Right lobe of liver (tissue), 6 donors: ENCODE measurements at regions not wholly inside any gene's neighbourhood (a gene's known extent, or its start where the extent isn't known, plus 50 kb on each side); places are given as distances from the start of the nearest gene placed in this dataset.

Experiments
- ATAC-seq, 4 donors: fragments of 200-7000 bp; cut with Tn5 transposase; one replicate each; pipeline ENCODE4 v1.9.1; 2020; ENCODE audit warnings: mild to moderate bottlenecking in 4 of 4, moderate library complexity in 4 of 4
- DNase-seq, 3 donors: peaks; one replicate each; pipeline ENCODE4 v3.0.0-alpha.2; 2020
- H3K27ac ChIP-seq, 3 donors: fragments of 200-600 bp; one replicate each; pipeline ENCODE4 v1.8.0; 2022
- H3K27me3 ChIP-seq, 2 donors: fragments of 200-600 bp; one replicate each; pipeline ENCODE4 v1.8.0; 2022
- H3K36me3 ChIP-seq, 4 donors: fragments of 200-600 bp; sonication (generic) in 1 of 4; one replicate each; pipeline versions ENCODE4 v1.5.1 to v1.8.0; 2017 to 2022; ENCODE audit warnings: control low read depth in 1 of 4
- H3K4me1 ChIP-seq, 4 donors: fragments of 200-600 bp; sonication (generic) in 1 of 4; one replicate each; pipeline versions ENCODE4 v1.5.1 to v1.8.0; 2017 to 2022; ENCODE audit warnings: control low read depth in 1 of 4
- H3K4me3 ChIP-seq, 3 donors: fragments of 200-600 bp; one replicate each; pipeline ENCODE4 v1.8.0; 2022
- H3K9me3 ChIP-seq, 4 donors: fragments of 200-600 bp; sonication (generic) in 1 of 4; one replicate each; pipeline versions ENCODE4 v1.5.1 to v1.8.0; 2017 to 2022; ENCODE audit warnings: control low read depth in 1 of 4
- POLR2A ChIP-seq: fragments of 450-650 bp; IDR thresholded peaks from one replicate; pipeline ENCODE4 v1.6.1; 2017; ENCODE audit warnings: antibody characterized with exemption, mild to moderate bottlenecking
- WGBS: methylation state at CpG from one replicate; pipeline ENCODE4 v1.1.6; 2018; ENCODE audit warnings: low coverage, low lambda C conversion rate; ENCODE audit not compliant: insufficient coverage; ENCODE audit errors: missing lambda C conversion rate; 5-methylcytosine and 5-hydroxymethylcytosine counted together
- intact Hi-C, 2 donors: fragments of 100-400 bp; cut with DNase I; formaldehyde crosslinking; loops; one replicate each; pipeline versions ENCODE4 v1.11.2 to v1.14.1; 2022
- TF ChIP-seq, protein P1 (sequence below), 4 donors: fragments of 200-600 bp in 3 of 4; fragments of 450-650 bp in 1 of 4; IDR thresholded peaks; one replicate each; pipeline versions ENCODE4 v1.5.1 to v1.8.0; 2016 to 2022; ENCODE audit warnings: antibody characterized with exemption in 4 of 4, mild to moderate bottlenecking in 2 of 4
- donor health status: DM: no; HTN: yes; CAD: no.
- donor health status: DM: no; HTN: no; CAD: no.
- donor health status: DM: no; HTN: no; CAD: no.
- donor health status: DM: no; HTN: yes; CAD: no.
- donor health status: DM: no; HTN: yes; CAD: no.

DNA sequence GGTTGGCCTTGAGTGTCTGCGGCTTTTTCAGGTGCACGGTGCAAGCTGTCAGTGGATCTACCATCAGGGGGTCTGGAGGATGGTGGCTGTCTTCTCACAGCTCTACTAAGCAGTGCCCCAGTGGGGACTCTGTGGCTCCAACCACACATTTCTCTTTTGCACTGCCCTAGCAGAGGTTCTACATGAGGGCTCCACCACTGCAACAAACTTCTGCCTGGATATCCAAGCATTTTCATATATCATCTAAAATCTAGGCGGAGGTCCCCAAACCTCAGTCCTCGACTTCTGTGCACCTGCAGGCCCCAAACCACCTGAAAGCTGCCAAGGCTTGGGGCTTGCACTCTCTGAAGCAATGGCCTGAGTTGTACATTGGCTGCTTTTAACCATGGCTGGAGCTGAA is 601.5 kb downstream of the MTRR start:
- H3K36me3 ChIP-seq = no peaks in the 10 kb centered on the region

DNA sequence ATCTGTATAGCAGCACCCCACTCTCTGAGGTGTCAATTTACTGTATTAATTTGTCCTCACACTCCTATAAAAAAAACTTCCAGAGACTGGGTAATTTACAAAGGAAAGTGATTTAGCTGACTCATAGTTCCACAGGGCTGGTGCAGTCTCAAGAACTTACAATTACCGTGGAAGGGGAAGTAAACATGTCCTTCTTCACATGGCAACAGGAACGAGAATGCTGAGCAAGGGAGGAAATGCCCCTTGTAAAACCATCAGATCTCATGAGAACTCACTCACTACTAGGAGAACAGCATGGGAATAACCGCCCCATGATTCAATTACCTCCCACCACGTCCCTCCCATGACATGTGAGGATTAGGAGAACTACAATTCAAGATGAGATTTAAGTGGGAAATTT is 602.6 kb downstream of the MTRR start:
- intact Hi-C loops = no loop called here
- no peaks in the 10 kb centered on the region for H3K36me3 ChIP-seq
- H3K4me1 ChIP-seq = no peaks in the 10 kb centered on the region
- WGBS = 54% methylated on average over 4 of the region's 4 CpGs
- no peaks in the 10 kb centered on the region for H3K27me3 ChIP-seq
- H3K27ac ChIP-seq = no peak overlapping the region
- ATAC-seq = no peak
- H3K4me3 ChIP-seq = no peak overlapping the region
- TF ChIP-seq, protein P1, sequence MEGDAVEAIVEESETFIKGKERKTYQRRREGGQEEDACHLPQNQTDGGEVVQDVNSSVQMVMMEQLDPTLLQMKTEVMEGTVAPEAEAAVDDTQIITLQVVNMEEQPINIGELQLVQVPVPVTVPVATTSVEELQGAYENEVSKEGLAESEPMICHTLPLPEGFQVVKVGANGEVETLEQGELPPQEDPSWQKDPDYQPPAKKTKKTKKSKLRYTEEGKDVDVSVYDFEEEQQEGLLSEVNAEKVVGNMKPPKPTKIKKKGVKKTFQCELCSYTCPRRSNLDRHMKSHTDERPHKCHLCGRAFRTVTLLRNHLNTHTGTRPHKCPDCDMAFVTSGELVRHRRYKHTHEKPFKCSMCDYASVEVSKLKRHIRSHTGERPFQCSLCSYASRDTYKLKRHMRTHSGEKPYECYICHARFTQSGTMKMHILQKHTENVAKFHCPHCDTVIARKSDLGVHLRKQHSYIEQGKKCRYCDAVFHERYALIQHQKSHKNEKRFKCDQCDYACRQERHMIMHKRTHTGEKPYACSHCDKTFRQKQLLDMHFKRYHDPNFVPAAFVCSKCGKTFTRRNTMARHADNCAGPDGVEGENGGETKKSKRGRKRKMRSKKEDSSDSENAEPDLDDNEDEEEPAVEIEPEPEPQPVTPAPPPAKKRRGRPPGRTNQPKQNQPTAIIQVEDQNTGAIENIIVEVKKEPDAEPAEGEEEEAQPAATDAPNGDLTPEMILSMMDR (IDR thresholded peaks at IDR 0.05) = no peak
- H3K9me3 ChIP-seq = no peaks in the 10 kb centered on the region
- DNase-seq = no peak

More for the DNA sequence above, 601.5 kb downstream of the MTRR start:
- ATAC-seq (no peak), DNase-seq (no peak)
- H3K9me3 ChIP-seq = no peaks in the 10 kb centered on the region
- H3K27me3 ChIP-seq = no peaks in the 10 kb centered on the region
- intact Hi-C loops = no loop called here
- H3K27ac ChIP-seq = no peak overlapping the region
- no peak for TF ChIP-seq POLR2A
- TF ChIP-seq, protein P1 (IDR thresholded peaks at IDR 0.05) = no peak
- H3K4me1 ChIP-seq = no peaks in the 10 kb centered on the region
- WGBS = 57% methylated on average over 2 of the region's 4 CpGs
- H3K4me3 ChIP-seq = no peak overlapping the region

DNA sequence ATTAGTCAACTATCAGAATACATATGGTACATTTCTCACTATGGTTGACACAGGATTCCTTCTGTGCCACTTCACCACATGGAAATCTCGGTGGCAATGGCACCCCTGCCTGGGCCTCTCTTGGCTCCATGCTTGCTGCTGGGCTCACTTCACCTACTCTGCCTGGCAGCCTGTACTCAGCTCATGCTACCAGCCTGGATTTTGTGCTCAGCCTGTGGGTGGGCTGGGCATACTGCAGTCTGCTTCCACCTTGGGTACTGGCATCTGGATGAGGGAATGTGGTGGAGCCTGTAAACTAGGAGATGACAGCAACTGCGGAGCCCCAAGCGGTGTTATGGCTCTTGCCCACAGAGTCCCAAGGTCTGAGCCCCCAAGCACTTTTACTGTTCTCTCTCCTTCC is 604.1 kb downstream of the MTRR start:
- WGBS = 75% methylated on average over 3 of the region's 3 CpGs
- Histone ChIP-seq H3K36me3 (no peaks in the 10 kb centered on the region), H3K4me3 (no peak overlapping the region), H3K9me3 (no peaks in the 10 kb centered on the region), H3K27me3 (no peaks in the 10 kb centered on the region), H3K4me1 (no peaks in the 10 kb centered on the region), H3K27ac (no peak overlapping the region)
- intact Hi-C loops = no loop called here
- no peak for ATAC-seq
- TF ChIP-seq, protein P1 (IDR thresholded peaks at IDR 0.05) = no peak
- no peak for TF ChIP-seq POLR2A
- no peak for DNase-seq

DNA sequence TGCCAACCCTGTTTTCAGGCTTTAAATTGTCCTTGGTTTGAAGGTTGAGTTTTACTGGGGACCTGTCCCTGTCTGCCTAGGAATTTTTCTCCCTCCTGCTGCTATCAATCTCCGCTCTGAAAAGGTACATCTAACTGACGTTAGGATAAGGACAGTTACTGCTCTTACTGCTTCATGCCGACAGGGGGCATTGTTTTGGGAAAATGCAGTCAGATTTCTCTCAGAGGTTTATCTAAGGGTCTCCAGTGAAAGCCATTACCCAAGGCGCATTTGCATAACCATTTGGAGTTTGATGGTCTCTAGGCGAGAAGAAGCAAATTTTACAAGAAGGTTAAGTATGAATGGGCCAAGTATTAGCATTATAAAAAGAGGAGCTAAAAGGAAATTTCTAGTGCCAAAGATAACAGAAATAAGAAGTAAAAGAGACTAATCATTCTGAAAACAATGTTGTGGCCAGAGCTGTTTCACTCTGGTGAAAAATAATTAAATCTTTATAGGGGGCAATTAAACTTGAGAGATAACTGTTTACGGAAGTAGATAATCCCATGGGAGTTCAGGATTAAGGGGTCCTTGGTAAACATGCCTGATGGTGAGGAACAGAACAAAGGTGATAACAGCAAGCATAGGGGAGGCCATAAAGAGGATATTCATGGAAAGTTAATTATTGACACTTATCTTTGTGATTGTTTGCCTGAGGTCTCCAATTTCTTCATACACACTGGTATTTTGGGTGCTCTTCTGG is 605.0 kb downstream of the MTRR start:
- Histone ChIP-seq H3K36me3 (no peaks in the 10 kb centered on the region), H3K4me1 (no peaks in the 10 kb centered on the region), H3K4me3 (no peak overlapping the region), H3K9me3 (no peaks in the 10 kb centered on the region), H3K27ac (no peak overlapping the region), H3K27me3 (no peaks in the 10 kb centered on the region)
- intact Hi-C loops = no loop called here
- no peak for TF ChIP-seq POLR2A
- TF ChIP-seq, protein P1 (IDR thresholded peaks at IDR 0.05) = no peak
- 66% methylated on average over 6 of the region's 6 CpGs for WGBS
- ATAC-seq (no peak), DNase-seq (no peak)

DNA sequence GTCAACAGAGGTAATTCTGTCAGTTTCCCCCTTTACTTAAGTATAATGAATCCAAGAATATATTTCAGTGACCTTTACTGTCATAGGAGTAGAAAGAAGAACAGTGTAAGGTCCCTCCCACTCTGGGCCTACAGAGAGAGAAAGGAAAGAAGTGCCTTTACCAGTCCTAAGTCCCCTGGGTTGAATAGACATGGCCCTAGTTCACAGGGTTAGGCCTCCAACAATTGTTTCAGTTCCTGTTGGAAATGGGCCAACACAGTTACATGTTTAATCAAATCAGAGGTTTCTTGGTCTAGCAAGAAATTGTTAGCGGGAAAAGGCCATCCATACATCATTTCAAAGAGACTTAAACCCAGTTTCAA is 605.6 kb downstream of the MTRR start:
- no peaks in the 10 kb centered on the region for H3K36me3 ChIP-seq
- no peak for ATAC-seq
- H3K27ac ChIP-seq = no peak overlapping the region
- no peaks in the 10 kb centered on the region for H3K9me3 ChIP-seq
- DNase-seq = no peak
- WGBS = 70% methylated on average over 1 of the region's 1 CpG
- no peaks in the 10 kb centered on the region for H3K27me3 ChIP-seq
- no peak overlapping the region for H3K4me3 ChIP-seq
- intact Hi-C loops = no loop called here
- H3K4me1 ChIP-seq = no peaks in the 10 kb centered on the region
- TF ChIP-seq, protein P1 (IDR thresholded peaks at IDR 0.05) = no peak
- TF ChIP-seq POLR2A = no peak
